Activated T-helper 2 cell treated with anti-CD3 and anti-CD28 coated beads, Interferon-gamma antibody, Interleukin-2, Interleukin-4, amounts not matched to agents 10 μg/mL and 5 μg/mL and 100 μg/mL, durations not matched to agents 14 hours and 24 hours and 36 hours (primary cell): ENCODE measurements at regions not wholly inside any gene's neighbourhood (a gene's known extent, or its start where the extent isn't known, plus 50 kb on each side); places are given as distances from the start of the nearest gene placed in this dataset.
"Not testable (repeated sequence)": the region's sequence is repeated elsewhere in the genome, so short reads cannot be mapped to it uniquely, and the experiment has no call there.

Source experiments
- DNase-seq: peaks from one replicate; pipeline ENCODE4 v3.0.0; 2021; ENCODE audit warnings: low spot score
- H3K27ac Mint-ChIP-seq: one replicate; pipeline ENCODE4 v1.8.0; 2021; ENCODE audit warnings: mixed read lengths
- H3K27me3 Mint-ChIP-seq: one replicate; pipeline ENCODE4 v1.8.0; 2021; ENCODE audit warnings: low read depth, mixed read lengths
- H3K36me3 Mint-ChIP-seq: one replicate; pipeline ENCODE4 v1.8.0; 2021; ENCODE audit warnings: low read depth, mixed read lengths
- H3K4me1 Mint-ChIP-seq: one replicate; pipeline ENCODE4 v1.8.0; 2021; ENCODE audit warnings: low read depth, mixed read lengths
- H3K4me3 Mint-ChIP-seq: one replicate; pipeline ENCODE4 v1.8.0; 2021; ENCODE audit warnings: low read depth, mild to moderate bottlenecking, moderate library complexity, mixed read lengths
- H3K9me3 Mint-ChIP-seq: one replicate; pipeline ENCODE4 v1.8.0; 2021; ENCODE audit warnings: mixed read lengths
- intact Hi-C: fragments of 100-400 bp; cut with micrococcal nuclease; formaldehyde crosslinking; loops from one replicate; pipeline ENCODE4 v1.15.1; 2023

DNA sequence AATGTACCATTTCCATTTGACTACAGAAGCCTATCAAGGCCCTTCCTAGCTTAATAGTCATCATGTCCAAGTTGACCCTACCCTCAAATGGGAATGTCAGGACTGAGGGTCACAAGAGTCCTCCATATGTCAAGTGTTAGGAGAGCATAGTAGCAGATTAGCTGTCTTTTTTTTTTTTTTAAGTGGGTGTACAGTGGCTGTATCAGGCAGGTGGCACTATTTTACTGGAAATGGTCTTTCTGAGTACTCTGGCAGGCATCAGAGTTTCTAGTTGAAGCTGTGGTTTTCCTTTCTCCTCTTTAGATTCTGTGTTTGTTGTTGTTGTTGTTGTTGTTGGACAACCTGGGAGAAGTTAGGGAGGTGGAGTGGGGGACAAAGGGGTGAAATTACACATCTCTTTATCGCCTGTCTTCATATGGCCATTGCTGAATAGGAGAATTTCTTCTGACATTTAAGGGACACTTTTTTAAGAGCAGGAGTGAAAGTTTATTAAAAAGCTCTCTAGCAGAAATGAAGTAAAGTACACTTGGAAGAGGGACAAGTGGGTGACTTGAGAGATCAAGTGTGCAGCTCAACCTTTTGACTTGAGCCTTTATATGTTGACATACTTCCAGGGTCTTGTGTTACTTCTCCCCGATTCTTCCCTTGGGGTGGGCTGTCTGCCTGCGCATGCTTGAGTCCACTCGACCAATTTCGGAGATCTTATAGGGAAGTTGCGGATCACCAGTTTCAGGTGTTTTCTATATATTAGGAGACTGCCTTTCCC, 104.1 kb upstream of the FOXP2 start:
- intact Hi-C loops: no loop called here
- Mint-ChIP-seq H3K27me3 (no peaks in the 10 kb centered on the region), H3K4me3 (no peak overlapping the region), H3K9me3 (no peaks in the 10 kb centered on the region), H3K36me3 (no peaks in the 10 kb centered on the region), H3K27ac (no peak overlapping the region), H3K4me1 (no peaks in the 10 kb centered on the region)
- DNase-seq: no peak

DNA sequence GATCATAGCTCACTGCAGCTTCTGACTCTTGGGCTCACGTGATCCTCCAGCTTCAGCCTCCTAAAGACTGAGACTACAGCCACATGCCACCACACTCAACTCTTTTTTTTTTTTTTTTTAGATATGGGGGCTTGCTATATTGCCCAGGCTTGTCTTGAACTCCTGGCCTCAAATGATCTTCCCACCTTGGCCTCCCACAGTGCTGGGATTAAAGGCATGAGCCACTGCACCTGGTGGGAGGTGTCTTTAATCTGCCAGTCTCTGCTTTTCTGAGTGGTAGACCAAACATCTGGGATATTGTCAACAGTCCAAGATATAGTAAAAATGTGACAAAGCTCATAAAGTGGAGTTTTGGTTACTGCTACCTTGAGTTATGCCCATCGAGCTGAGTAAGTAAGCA, 104.9 kb upstream of the FOXP2 start:
- DNase-seq: no peak
- intact Hi-C loops: no loop called here
- Mint-ChIP-seq H3K27ac (no peak overlapping the region), H3K4me3 (no peak overlapping the region), H3K36me3 (no peaks in the 10 kb centered on the region), H3K27me3 (no peaks in the 10 kb centered on the region), H3K4me1 (no peaks in the 10 kb centered on the region), H3K9me3 (no peaks in the 10 kb centered on the region)

DNA sequence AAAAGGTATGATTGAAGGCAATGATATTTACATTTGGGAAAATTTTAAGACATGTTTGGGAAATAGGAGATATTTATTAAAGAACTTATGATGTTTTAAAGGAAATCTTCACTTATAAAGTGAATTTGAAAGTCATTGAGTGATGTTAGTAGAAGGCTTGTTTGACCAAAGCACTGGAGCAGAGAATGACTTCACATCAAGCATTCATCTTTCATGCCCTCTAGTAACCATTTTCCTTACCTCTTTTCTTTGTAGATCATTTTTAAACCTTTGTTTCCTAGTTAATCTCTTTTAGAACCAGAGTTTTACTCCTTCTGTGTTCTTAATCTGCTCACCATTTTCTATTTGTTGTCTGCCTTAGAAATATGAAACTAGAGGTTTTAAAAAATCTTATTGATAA, 111.3 kb upstream of the FOXP2 start:
- no peaks in the 10 kb centered on the region for H3K9me3 Mint-ChIP-seq
- no peaks in the 10 kb centered on the region for H3K27me3 Mint-ChIP-seq
- H3K36me3 Mint-ChIP-seq: no peaks in the 10 kb centered on the region
- intact Hi-C loops: no loop called here
- no peak overlapping the region for H3K4me3 Mint-ChIP-seq
- no peak for DNase-seq
- H3K27ac Mint-ChIP-seq: no peak overlapping the region
- H3K4me1 Mint-ChIP-seq: no peaks in the 10 kb centered on the region

DNA sequence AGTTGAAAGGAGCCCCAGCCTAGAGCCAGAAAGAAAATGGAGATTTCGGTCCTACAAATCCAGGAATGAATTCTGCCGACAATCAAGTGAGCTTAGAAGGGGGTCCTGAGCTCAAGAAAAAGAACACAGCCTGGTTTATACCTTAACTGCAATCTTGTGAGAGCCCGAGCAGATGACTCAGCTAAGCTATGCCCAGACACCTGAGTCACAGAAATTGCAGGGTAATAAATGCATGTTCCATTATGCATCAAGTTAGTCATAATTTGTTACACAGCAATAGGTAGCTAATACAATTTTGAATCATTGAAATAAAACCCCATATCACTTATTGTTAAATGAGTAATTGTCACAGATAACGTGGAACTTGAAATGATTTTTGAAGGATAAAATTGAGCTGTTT, 111.8 kb upstream of the FOXP2 start:
- H3K27ac Mint-ChIP-seq: no peak overlapping the region
- H3K36me3 Mint-ChIP-seq: no peaks in the 10 kb centered on the region
- H3K27me3 Mint-ChIP-seq: no peaks in the 10 kb centered on the region
- intact Hi-C loops: no loop called here
- no peaks in the 10 kb centered on the region for H3K9me3 Mint-ChIP-seq
- no peaks in the 10 kb centered on the region for H3K4me1 Mint-ChIP-seq
- no peak overlapping the region for H3K4me3 Mint-ChIP-seq
- no peak for DNase-seq

DNA sequence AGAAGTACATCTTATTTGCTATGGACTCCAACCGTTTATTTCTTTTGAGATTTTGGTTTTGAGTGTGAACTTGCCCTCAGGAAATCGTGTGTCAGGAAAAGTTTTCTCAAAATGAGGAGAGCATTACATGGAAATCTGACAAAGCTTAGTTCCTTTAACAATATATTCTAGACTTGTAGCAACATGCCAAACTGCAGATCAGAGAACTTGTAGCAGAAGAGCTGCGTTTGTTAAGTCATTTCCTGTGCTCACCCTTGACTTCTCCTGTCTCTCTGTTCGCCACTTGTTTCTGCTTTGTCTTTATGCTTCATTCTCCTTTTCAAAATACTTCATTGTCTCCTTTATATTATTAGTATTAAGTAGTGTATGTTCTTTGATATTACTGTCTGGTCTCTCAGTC, 116.6 kb upstream of the FOXP2 start:
- Mint-ChIP-seq H3K27ac (no peak overlapping the region), H3K36me3 (no peaks in the 10 kb centered on the region), H3K4me1 (no peaks in the 10 kb centered on the region), H3K27me3 (no peaks in the 10 kb centered on the region), H3K9me3 (no peaks in the 10 kb centered on the region), H3K4me3 (no peak overlapping the region)
- no peak for DNase-seq
- intact Hi-C loops: no loop called here

DNA sequence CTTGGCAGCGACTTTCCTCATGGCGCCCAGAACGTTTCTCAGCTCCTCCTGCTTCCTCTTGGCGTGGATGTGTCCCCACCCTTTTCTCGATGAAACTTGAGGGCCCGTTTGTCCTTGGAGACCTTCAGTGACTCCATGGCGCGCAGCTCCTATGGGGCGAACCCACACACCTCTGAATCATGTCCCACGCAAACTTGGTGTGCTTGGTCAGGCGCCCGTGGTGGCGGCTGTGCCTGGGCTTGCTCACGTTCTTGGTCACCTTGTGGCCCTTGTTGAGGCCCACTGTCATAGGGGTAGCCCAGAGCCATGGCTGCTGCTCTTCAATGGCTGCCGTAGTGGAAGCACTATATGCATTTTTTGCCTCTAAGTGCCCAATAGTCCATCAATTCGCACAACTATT, 117.5 kb upstream of the FOXP2 start:
- intact Hi-C loops: no loop called here
- Mint-ChIP-seq H3K36me3 (no peaks in the 10 kb centered on the region), H3K9me3 (no peaks in the 10 kb centered on the region), H3K4me3 (no peak overlapping the region), H3K27me3 (no peaks in the 10 kb centered on the region), H3K4me1 (no peaks in the 10 kb centered on the region), H3K27ac (no peak overlapping the region)
- no peak for DNase-seq

DNA sequence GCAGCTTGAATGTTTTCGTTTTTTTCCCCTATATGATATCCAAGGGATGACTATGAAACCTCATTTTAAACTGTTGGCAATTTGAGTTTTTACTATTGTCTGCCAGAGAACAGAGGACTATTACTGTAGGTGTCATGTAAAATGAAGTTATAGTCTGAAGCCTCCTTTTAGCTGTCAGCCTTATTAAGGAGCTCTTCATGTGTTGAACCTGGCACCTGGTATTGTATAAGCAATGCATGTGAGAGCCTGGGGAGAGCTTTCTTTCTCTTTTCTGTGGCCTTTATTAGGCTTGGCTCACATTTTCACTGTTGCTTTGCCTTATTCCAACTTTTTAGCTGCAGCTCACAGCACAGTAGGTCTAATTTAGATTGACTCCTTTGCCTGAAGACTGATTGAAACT, 119.1 kb upstream of the FOXP2 start:
- H3K4me1 Mint-ChIP-seq: no peaks in the 10 kb centered on the region
- H3K36me3 Mint-ChIP-seq: no peaks in the 10 kb centered on the region
- DNase-seq: no peak
- H3K27me3 Mint-ChIP-seq: no peaks in the 10 kb centered on the region
- intact Hi-C loops: no loop called here
- H3K4me3 Mint-ChIP-seq: no peak overlapping the region
- no peak overlapping the region for H3K27ac Mint-ChIP-seq
- no peaks in the 10 kb centered on the region for H3K9me3 Mint-ChIP-seq

DNA sequence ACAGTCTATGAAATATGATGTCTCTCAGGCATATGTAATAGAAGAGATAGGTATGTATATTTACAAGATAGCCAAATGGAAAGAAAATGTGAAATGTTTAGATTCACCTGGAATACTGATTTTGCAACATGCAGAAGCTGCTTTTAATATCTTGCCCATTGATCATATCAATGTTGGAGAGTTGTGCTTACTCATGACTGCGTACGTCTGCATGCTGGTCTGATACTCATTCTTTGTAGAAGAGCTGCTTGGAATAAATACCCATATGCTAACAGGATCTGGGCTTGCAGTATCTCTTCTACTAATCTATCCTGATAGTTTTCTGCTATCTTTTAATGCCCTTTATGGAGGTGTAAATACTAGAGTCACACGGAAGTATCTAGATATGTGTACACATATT, 120.6 kb upstream of the FOXP2 start:
- Mint-ChIP-seq H3K27ac (no peak overlapping the region), H3K36me3 (no peaks in the 10 kb centered on the region), H3K27me3 (no peaks in the 10 kb centered on the region), H3K4me1 (no peaks in the 10 kb centered on the region), H3K9me3 (no peaks in the 10 kb centered on the region), H3K4me3 (no peak overlapping the region)
- intact Hi-C loops: no loop called here
- DNase-seq: no peak

DNA sequence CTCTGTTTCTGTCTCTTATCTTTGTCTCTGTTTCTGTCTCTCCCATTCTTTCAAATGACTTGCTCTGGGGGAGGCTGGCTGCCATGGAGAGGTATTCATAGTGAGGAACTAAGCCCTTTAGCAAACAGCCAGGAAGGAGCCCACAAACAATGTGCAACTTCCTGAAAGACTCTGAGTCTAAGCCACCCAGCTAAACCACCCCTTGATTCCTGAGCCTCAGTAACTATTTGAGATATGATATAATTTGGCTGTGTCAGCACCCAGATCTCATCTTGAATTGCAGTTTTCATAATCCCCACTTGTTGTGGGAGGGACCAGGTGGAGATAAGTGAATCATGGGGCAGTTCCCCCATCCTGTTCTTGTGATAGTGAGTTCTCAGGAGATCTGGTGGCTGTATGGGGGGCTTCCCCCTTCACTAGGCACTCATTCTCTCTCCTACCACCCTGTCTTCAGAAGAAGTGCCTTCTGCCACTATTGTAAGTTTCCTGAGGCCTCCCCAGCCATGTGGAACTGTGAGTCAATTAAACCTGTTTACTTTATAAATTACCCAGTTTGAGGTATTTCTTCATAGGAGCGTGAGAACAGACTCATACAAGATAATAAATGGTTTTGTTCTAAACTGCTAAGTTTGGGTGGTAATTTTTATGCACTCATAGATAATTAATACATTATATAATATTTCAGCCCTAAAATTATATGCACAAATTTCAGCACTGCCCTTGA, 121.2 kb upstream of the FOXP2 start:
- H3K27ac Mint-ChIP-seq: no peak overlapping the region
- DNase-seq: no peak
- no peaks in the 10 kb centered on the region for H3K36me3 Mint-ChIP-seq
- no peaks in the 10 kb centered on the region for H3K27me3 Mint-ChIP-seq
- H3K4me1 Mint-ChIP-seq: no peaks in the 10 kb centered on the region
- H3K9me3 Mint-ChIP-seq: no peaks in the 10 kb centered on the region
- H3K4me3 Mint-ChIP-seq: no peak overlapping the region
- intact Hi-C loops: no loop called here

DNA sequence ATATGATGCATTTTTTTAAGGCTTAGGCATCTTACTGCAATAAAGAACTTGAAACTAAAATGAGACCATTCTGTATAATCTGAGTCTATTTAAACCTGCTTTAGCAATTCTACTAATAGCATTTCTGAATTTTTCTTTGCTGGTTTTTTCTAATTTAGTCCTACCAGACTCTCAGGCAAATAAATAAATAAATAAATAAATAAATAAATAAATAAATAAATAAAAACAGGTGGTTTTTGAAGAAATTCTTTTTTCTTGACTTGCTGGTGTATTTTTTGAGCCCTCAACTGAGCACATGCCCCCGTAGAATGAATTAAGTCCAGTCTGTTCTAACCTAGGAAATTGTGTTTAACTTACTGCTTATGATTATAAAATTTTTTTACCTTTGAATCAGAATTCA, 134.7 kb upstream of the FOXP2 start:
- Mint-ChIP-seq H3K9me3 (no peaks in the 10 kb centered on the region), H3K27me3 (no peaks in the 10 kb centered on the region)
- intact Hi-C loops: no loop called here

DNA sequence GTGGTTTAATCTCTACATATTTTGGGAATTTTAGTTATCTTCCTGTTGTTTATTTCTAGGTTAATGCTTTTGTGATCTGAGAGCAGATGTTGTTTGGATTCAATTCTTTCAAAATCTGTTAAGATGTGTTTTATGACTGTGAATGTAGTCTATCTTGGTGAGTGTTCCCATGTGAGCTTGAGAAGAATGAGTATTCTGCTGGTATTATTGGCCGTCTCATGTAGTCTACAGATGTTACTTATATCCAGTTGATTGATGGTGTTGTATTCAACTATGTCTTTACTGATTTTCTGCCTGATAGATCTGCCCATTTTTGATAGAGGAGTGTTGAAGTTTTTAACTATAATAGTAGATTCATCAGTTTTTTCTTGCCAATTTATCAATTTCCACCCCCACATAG, 141.4 kb upstream of the FOXP2 start:
- DNase-seq: no peak
- Mint-ChIP-seq H3K27ac (no peak overlapping the region), H3K27me3 (no peaks in the 10 kb centered on the region), H3K36me3 (no peaks in the 10 kb centered on the region), H3K4me3 (no peak overlapping the region), H3K9me3 (no peaks in the 10 kb centered on the region), H3K4me1 (no peaks in the 10 kb centered on the region)
- intact Hi-C loops: loop anchor here (5.0 kb wide), 2 partner anchors 231 to 1189 kb away; no protein-coding TSS in a partner anchor

More for the DNA sequence above, 134.7 kb upstream of the FOXP2 start:
- H3K4me1 Mint-ChIP-seq: no peaks in the 10 kb centered on the region
- no peak overlapping the region for H3K4me3 Mint-ChIP-seq
- no peaks in the 10 kb centered on the region for H3K36me3 Mint-ChIP-seq
- no peak overlapping the region for H3K27ac Mint-ChIP-seq
- no peak for DNase-seq

DNA sequence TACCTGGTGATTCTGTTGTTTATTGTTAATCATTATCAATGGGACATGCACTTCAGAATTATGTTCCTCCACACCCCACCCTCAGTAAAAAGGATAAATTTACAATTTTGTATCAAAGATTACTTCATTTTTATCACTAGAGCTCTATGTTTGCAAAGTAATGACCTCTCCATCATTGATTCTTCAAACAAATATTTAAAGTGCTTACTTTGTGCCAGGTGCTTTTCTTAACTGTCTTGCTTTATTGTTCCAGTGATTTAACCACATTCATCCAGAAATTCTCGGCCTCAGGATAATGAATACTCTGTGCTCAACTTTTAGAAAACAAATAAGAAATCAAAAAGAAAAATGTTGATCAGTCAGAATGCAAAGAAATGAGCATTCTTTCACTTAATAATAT, 144.9 kb upstream of the FOXP2 start:
- intact Hi-C loops: loop anchor here (5.0 kb wide), 2 partner anchors 227 to 1193 kb away; no protein-coding TSS in a partner anchor
- Mint-ChIP-seq H3K27ac (no peak overlapping the region), H3K36me3 (no peaks in the 10 kb centered on the region), H3K4me1 (no peaks in the 10 kb centered on the region), H3K4me3 (no peak overlapping the region), H3K27me3 (no peaks in the 10 kb centered on the region), H3K9me3 (no peaks in the 10 kb centered on the region)
- no peak for DNase-seq

DNA sequence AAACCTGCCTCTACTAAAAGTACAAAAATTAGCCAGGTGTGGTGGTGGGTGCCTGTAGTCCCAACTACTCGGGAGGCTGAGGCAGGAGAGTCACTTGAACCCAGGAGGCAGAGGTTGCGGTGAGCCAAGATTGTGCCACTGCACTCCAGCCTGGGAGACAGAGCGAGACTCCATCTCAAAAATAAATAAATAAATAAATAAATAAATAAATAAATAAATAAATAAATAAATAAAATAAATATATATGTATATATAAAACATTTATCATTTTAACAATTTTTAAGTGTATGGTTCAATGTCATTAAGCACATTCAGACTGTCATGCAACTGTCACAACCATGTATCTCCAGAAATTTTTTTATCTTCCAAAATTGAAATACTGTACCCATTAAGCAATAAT, 147.1 kb upstream of the FOXP2 start:
- intact Hi-C loops, H3K27me3 Mint-ChIP-seq, H3K4me3 Mint-ChIP-seq, DNase-seq, H3K4me1 Mint-ChIP-seq, H3K9me3 Mint-ChIP-seq, H3K36me3 Mint-ChIP-seq, H3K27ac Mint-ChIP-seq: not testable (repeated sequence)
